H1 (cell line): ENCODE measurements at regions not wholly inside any gene's neighbourhood (a gene's known extent, or its start where the extent isn't known, plus 50 kb on each side); places are given as distances from the start of the nearest gene placed in this dataset.
A peak's percentile ranks its signal among the peaks of the same experiment; 100 is the strongest.

Experiments used
- CTCF ChIA-PET: fragments of 300-600 bp; sonication (Branson Sonifier 250); formaldehyde crosslinking; loops from one replicate; lab custom pipeline; 2021; ENCODE audit not compliant: partially characterized antibody; lab: Charles Lee
- POLR2A ChIA-PET: fragments of 300-600 bp; sonication (Branson Sonifier 250); formaldehyde crosslinking; loops from one replicate; lab custom pipeline; 2021; ENCODE audit warnings: inconsistent platforms; ENCODE audit not compliant: partially characterized antibody; lab: Charles Lee
- DNase-seq, 2 experiments: peaks; one replicate each; pipeline versions ENCODE4 v3.0.0 to v3.0.0-alpha.2; 2010 to 2022; ENCODE audit warnings: low spot score in 2 of 2, low read depth in 1 of 2, mixed read lengths in 1 of 2
- FAIRE-seq: peaks from 2 replicates; lab custom pipeline; 2011; peaks lifted over from hg19 to GRCh38; lab: Jason Lieb, UNC
- H2AFZ ChIP-seq: 2 replicates; pipeline ENCODE4 v1.8.1; 2012; ENCODE audit warnings: low read length, inconsistent platforms
- H2AK5ac ChIP-seq: 2 replicates; pipeline ENCODE4 v1.6.1; 2013; ENCODE audit warnings: low read depth, low read length
- H2BK120ac ChIP-seq: replicated peaks from 2 replicates; pipeline ENCODE3; 2013; ENCODE audit warnings: low read depth, low read length, inconsistent platforms
- H2BK12ac ChIP-seq: 2 replicates; pipeline ENCODE4 v1.6.1; 2013; ENCODE audit warnings: low read depth, low read length
- H2BK15ac ChIP-seq: 2 replicates; pipeline ENCODE4 v1.6.1; 2013; ENCODE audit warnings: low read length
- H2BK20ac ChIP-seq: 2 replicates; pipeline ENCODE4 v1.6.1; 2013; ENCODE audit warnings: low read length
- H2BK5ac ChIP-seq: 2 replicates; pipeline ENCODE4 v1.6.1; 2013; ENCODE audit warnings: low read depth, low read length
- H3K14ac ChIP-seq: 2 replicates; pipeline ENCODE4 v1.6.1; 2013; ENCODE audit warnings: inconsistent platforms; ENCODE audit not compliant: insufficient read length
- H3K18ac ChIP-seq: 2 replicates; pipeline ENCODE4 v1.6.1; 2013; ENCODE audit warnings: low read length; ENCODE audit errors: extremely low read depth
- H3K23ac ChIP-seq: 2 replicates; pipeline ENCODE4 v1.6.1; 2013; ENCODE audit warnings: inconsistent platforms; ENCODE audit not compliant: insufficient read length
- H3K23me2 ChIP-seq: 2 replicates; pipeline ENCODE4 v1.6.1; 2013; ENCODE audit warnings: low read depth, low read length
- H3K27ac ChIP-seq: 2 replicates; pipeline ENCODE4 v1.6.1; 2011; ENCODE audit warnings: low read depth, low read length, inconsistent platforms
- H3K27me3 ChIP-seq, 4 experiments: replicated peaks in 1 of 4; 1 replicate in 1 of 4; 2 replicates in 3 of 4; pipeline versions ENCODE4 v1.6.1 to v1.8.1; 2011 to 2013; ENCODE audit warnings: low read length in 3 of 4, mild to moderate bottlenecking in 3 of 4, inconsistent platforms in 2 of 4, mixed read lengths in 2 of 4, moderate library complexity in 1 of 4; ENCODE audit not compliant: control insufficient read depth in 3 of 4, insufficient read depth in 3 of 4; ENCODE audit errors: extremely low read depth in 1 of 4
- H3K36me3 ChIP-seq, 4 experiments: 2 replicates each; pipeline versions ENCODE4 v1.6.1 to v1.8.1; 2011 to 2013; ENCODE audit warnings: mild to moderate bottlenecking in 4 of 4, low read length in 3 of 4, moderate library complexity in 2 of 4, control low read depth in 1 of 4, inconsistent platforms in 1 of 4; ENCODE audit not compliant: insufficient read depth in 4 of 4, control insufficient read depth in 2 of 4
- H3K4ac ChIP-seq: replicated peaks from 2 replicates; pipeline ENCODE3; 2013; ENCODE audit warnings: low read length, low read depth, mixed read lengths, inconsistent platforms; ENCODE audit not compliant: insufficient read length
- H3K4me1 ChIP-seq, 4 experiments: replicated peaks in 1 of 4; 1 replicate in 1 of 4; 2 replicates in 3 of 4; pipeline versions ENCODE4 v1.6.1 to v1.8.1; 2011 to 2013; ENCODE audit warnings: low read length in 3 of 4, inconsistent platforms in 2 of 4, mixed read lengths in 1 of 4; ENCODE audit not compliant: insufficient read depth in 4 of 4, control insufficient read depth in 3 of 4
- H3K4me2 ChIP-seq, 2 experiments: 2 replicates each; pipeline versions ENCODE4 v1.6.1 to v1.8.1; 2011 to 2013; ENCODE audit warnings: low read depth in 2 of 2, low read length in 2 of 2, control low read depth in 1 of 2, inconsistent platforms in 1 of 2, mild to moderate bottlenecking in 1 of 2; ENCODE audit not compliant: insufficient read depth in 1 of 2
- H3K4me3 ChIP-seq, 4 experiments: fragments of 200-600, 300-600 bp in 1 of 4; sonication (generic), shearing (Covaris generic), sonication (Bioruptor Twin) in 1 of 4; 2 replicates each; pipeline versions ENCODE4 v1.5.1 to v1.8.1; 2011 to 2016; ENCODE audit warnings: low read length in 4 of 4, low read depth in 3 of 4, control low read depth in 2 of 4, inconsistent platforms in 2 of 4, mild to moderate bottlenecking in 2 of 4, mixed read lengths in 1 of 4, moderate library complexity in 1 of 4; ENCODE audit not compliant: insufficient read depth in 2 of 4; ENCODE audit errors: extremely low read depth in 1 of 4
- H3K56ac ChIP-seq: replicated peaks from 2 replicates; pipeline ENCODE3; 2013; ENCODE audit warnings: low read depth, mild to moderate bottlenecking, mixed read lengths, low read length, inconsistent platforms; ENCODE audit not compliant: insufficient read length
- H3K79me1 ChIP-seq: 2 replicates; pipeline ENCODE4 v1.6.1; 2013; ENCODE audit warnings: low read depth, low read length, control low read depth
- H3K79me2 ChIP-seq, 2 experiments: 2 replicates each; pipeline versions ENCODE4 v1.6.1 to v1.8.1; 2012 to 2013; ENCODE audit warnings: low read length in 2 of 2, mild to moderate bottlenecking in 2 of 2, inconsistent platforms in 1 of 2; ENCODE audit not compliant: insufficient read depth in 2 of 2, control insufficient read depth in 1 of 2
- H3K9ac ChIP-seq, 4 experiments: replicated peaks in 1 of 4; 1 replicate in 1 of 4; 2 replicates in 3 of 4; pipeline versions ENCODE4 v1.6.1 to v1.8.1; 2011 to 2013; ENCODE audit warnings: low read depth in 3 of 4, low read length in 3 of 4, control low read depth in 2 of 4, mild to moderate bottlenecking in 2 of 4, moderate library complexity in 2 of 4, inconsistent platforms in 1 of 4; ENCODE audit errors: extremely low read depth in 1 of 4
- H3K9me3 ChIP-seq, 2 experiments: 2 replicates each; pipeline versions ENCODE4 v1.6.1 to v1.8.1; 2012 to 2013; ENCODE audit warnings: mild to moderate bottlenecking in 2 of 2, moderate library complexity in 2 of 2, control low read depth in 1 of 2, inconsistent platforms in 1 of 2, low read depth in 1 of 2, low read length in 1 of 2, mixed read lengths in 1 of 2; ENCODE audit not compliant: insufficient read depth in 2 of 2
- H4K20me1 ChIP-seq, 2 experiments: replicated peaks in 1 of 2; 2 replicates each; pipeline versions ENCODE3 to v1.8.1; 2011 to 2013; ENCODE audit warnings: inconsistent platforms in 2 of 2, low read length in 2 of 2, mild to moderate bottlenecking in 1 of 2; ENCODE audit not compliant: insufficient read depth in 2 of 2, control insufficient read depth in 1 of 2
- H4K5ac ChIP-seq: 2 replicates; pipeline ENCODE4 v1.6.1; 2013; ENCODE audit warnings: low read length, low read depth, mixed read lengths, inconsistent platforms; ENCODE audit not compliant: insufficient read length
- H4K8ac ChIP-seq: 2 replicates; pipeline ENCODE4 v1.8.0; 2013; ENCODE audit warnings: mild to moderate bottlenecking, moderate library complexity, low read length, inconsistent platforms; ENCODE audit not compliant: insufficient read depth; ENCODE audit errors: extremely low read depth
- H4K91ac ChIP-seq: replicated peaks from 2 replicates; pipeline ENCODE3; 2013; ENCODE audit warnings: low read length, mixed read lengths, inconsistent platforms; ENCODE audit not compliant: insufficient read length
- CBX8 ChIP-seq: fragments of 300-800, 300-1000 bp; sonication (generic); IDR thresholded peaks from 2 replicates; pipeline ENCODE4 v1.7.1; 2016; ENCODE audit warnings: low read depth, low read length, borderline replicate concordance
- CREB1 ChIP-seq: IDR thresholded peaks from 2 replicates; pipeline ENCODE4 v1.6.1; 2012; ENCODE audit warnings: inconsistent platforms
- CTCF ChIP-seq, 3 experiments: IDR thresholded peaks; 1 replicate in 2 of 3; 2 replicates in 1 of 3; pipeline versions ENCODE4 v1.5.1 to v1.6.1; 2011; ENCODE audit warnings: low read length in 3 of 3, mild to moderate bottlenecking in 3 of 3, inconsistent platforms in 2 of 3, low read depth in 1 of 3, moderate library complexity in 1 of 3; ENCODE audit not compliant: insufficient read depth in 1 of 3; ENCODE audit errors: control extremely low read depth in 1 of 3
- EGR1 ChIP-seq: IDR thresholded peaks from 2 replicates; pipeline ENCODE4 v1.6.1; 2011; ENCODE audit warnings: low read depth, low read length, borderline replicate concordance
- HDAC6 ChIP-seq: IDR thresholded peaks from one replicate; pipeline ENCODE4 v1.7.1; 2012; ENCODE audit warnings: low read depth, mild to moderate bottlenecking, inconsistent platforms, low read length, moderate library complexity
- KDM1A ChIP-seq: fragments of 200-600, 300-600 bp; sonication (generic); IDR thresholded peaks from 2 replicates; pipeline ENCODE4 v1.7.1; 2016; ENCODE audit warnings: mild to moderate bottlenecking, low read length, borderline replicate concordance
- POU5F1 ChIP-seq: IDR thresholded peaks from 2 replicates; pipeline ENCODE4 v1.6.1; 2011; ENCODE audit warnings: low read depth, mild to moderate bottlenecking, low read length, moderate library complexity
- SAP30 ChIP-seq: fragments of 300-600 bp; sonication (generic); IDR thresholded peaks from 2 replicates; pipeline ENCODE4 v1.7.1; 2012; ENCODE audit warnings: low read length, moderate library complexity, mild to moderate bottlenecking, inconsistent platforms; ENCODE audit not compliant: insufficient read depth, insufficient replicate concordance
- SIX5 ChIP-seq: IDR thresholded peaks from 2 replicates; pipeline ENCODE4 v1.6.1; 2011; ENCODE audit warnings: mild to moderate bottlenecking, low read depth, low read length
- SP2 ChIP-seq: IDR thresholded peaks from 2 replicates; pipeline ENCODE4 v1.6.1; 2012; ENCODE audit warnings: mild to moderate bottlenecking, low read length, inconsistent platforms
- SP4 ChIP-seq: IDR thresholded peaks from 2 replicates; pipeline ENCODE4 v1.6.1; 2012; ENCODE audit warnings: low read length, inconsistent platforms
- TCF12 ChIP-seq: IDR thresholded peaks from 2 replicates; pipeline ENCODE4 v1.6.1; 2011; ENCODE audit warnings: low read depth, mild to moderate bottlenecking, low read length
- TEAD4 ChIP-seq: IDR thresholded peaks from 2 replicates; pipeline ENCODE4 v1.6.1; 2012; ENCODE audit warnings: low read depth, low read length, inconsistent platforms, mixed read lengths
- WGBS, 2 experiments: shearing (Covaris generic) in 1 of 2; methylation state at CpG; one replicate each; pipeline versions ENCODE4 v1.1.6 to v1.1.7; 2013 to 2015; ENCODE audit warnings: low lambda C conversion rate in 2 of 2, mixed read lengths in 2 of 2, inconsistent platforms in 1 of 2, low coverage in 1 of 2, missing lambda C conversion rate in 1 of 2; ENCODE audit not compliant: insufficient replicate concordance in 2 of 2, insufficient coverage in 1 of 2, insufficient read length in 1 of 2; ENCODE audit errors: extremely low coverage in 1 of 2, missing lambda C conversion rate in 1 of 2; 5-methylcytosine and 5-hydroxymethylcytosine counted together

GRCh38 chr2:19846030-19846429, 55.8 kb downstream of the TTC32 start:
- H4K91ac ChIP-seq = no peak overlapping the region
- no peak overlapping the region for H2BK120ac ChIP-seq
- POLR2A ChIA-PET = no interaction called here
- no peak overlapping the region for H3K18ac ChIP-seq
- no peaks in the 10 kb centered on the region for H3K79me2 ChIP-seq
- H3K36me3 ChIP-seq = no peaks in the 10 kb centered on the region; a peak in 1 of 8 replicates
- H3K4me3 ChIP-seq = no peak overlapping the region
- H4K8ac ChIP-seq = no peak overlapping the region
- H3K14ac ChIP-seq = no peak overlapping the region
- H3K23ac ChIP-seq = no peak overlapping the region
- no peak overlapping the region for H3K4ac ChIP-seq
- H2BK15ac ChIP-seq = no peak overlapping the region
- no peaks in the 10 kb centered on the region for H3K79me1 ChIP-seq
- H3K27me3 ChIP-seq = no peaks in the 10 kb centered on the region
- H2BK12ac ChIP-seq = no peak overlapping the region
- FAIRE-seq (no peak), DNase-seq (peak in 1 of 2 experiments; percentile 20)
- 80% methylated on average over 4 of the region's 4 CpGs; no CpG with 5 or more reads in 1 of the 2 experiments for WGBS, 2 experiments
- H3K23me2 ChIP-seq = no peaks in the 10 kb centered on the region
- no peak overlapping the region for H2AFZ ChIP-seq
- H2AK5ac ChIP-seq = no peak overlapping the region
- CTCF ChIA-PET = interaction anchor here (0.9 to 1.6 kb wide), 4 partner anchors 17 to 168 kb away, joined by 3 to 5 read pairs (median 4); no protein-coding TSS in a partner anchor
- no peaks in the 10 kb centered on the region for H3K9me3 ChIP-seq
- H3K4me1 ChIP-seq = no peaks in the 10 kb centered on the region; a peak in 1 of 7 replicates
- no peak overlapping the region for H3K27ac ChIP-seq
- H3K9ac ChIP-seq = no peak overlapping the region
- H2BK20ac ChIP-seq = no peak overlapping the region
- no peak overlapping the region for H2BK5ac ChIP-seq
- no peak overlapping the region for H3K56ac ChIP-seq
- no peaks in the 10 kb centered on the region for H4K20me1 ChIP-seq
- H3K4me2 ChIP-seq = no peak overlapping the region
- H4K5ac ChIP-seq = no peak overlapping the region
- TF ChIP-seq EGR1 = no peak
- no peak for TF ChIP-seq POU5F1
- TF ChIP-seq SAP30 = no peak
- TF ChIP-seq TEAD4 = no peak
- no peak for TF ChIP-seq SP2
- TF ChIP-seq SIX5 = no peak
- no peak for TF ChIP-seq CBX8
- TF ChIP-seq CREB1 = no peak
- no peak for TF ChIP-seq SP4
- no peak for TF ChIP-seq TCF12
- TF ChIP-seq KDM1A = no peak
- TF ChIP-seq HDAC6 = no peak
- TF ChIP-seq CTCF (IDR thresholded peaks at IDR 0.05; ENCODE audit: control extremely low read depth in 1 of 3, insufficient read depth in 1 of 3, low read depth in 1 of 3, low read length in 3 of 3) = no peak
